ENCODE measurements at regions not wholly inside any gene's neighbourhood (a gene's known extent, or its start where the extent isn't known, plus 50 kb on each side); places are given as distances from the start of the nearest gene placed in this dataset.
"Not testable (repeated sequence)": the region's sequence is repeated elsewhere in the genome, so short reads cannot be mapped to it uniquely, and the experiment has no call there.

- no peak for DNase-seq (ENCODE audit: low read depth in 4 of 4, low spot score in 2 of 4)
These were observed 179.2 kb upstream of the AGTR1 start for GRCh38 chr3:148518520-148518919.

GRCh38 chr3:148525621-148526020, 172.1 kb upstream of the AGTR1 start:
- not testable (repeated sequence) for DNase-seq (ENCODE audit: low read depth in 4 of 4, low spot score in 2 of 4)

GRCh38 chr3:148528024-148528423, 169.7 kb upstream of the AGTR1 start:
- no peak for DNase-seq (ENCODE audit: low read depth in 4 of 4, low spot score in 2 of 4)

DNA sequence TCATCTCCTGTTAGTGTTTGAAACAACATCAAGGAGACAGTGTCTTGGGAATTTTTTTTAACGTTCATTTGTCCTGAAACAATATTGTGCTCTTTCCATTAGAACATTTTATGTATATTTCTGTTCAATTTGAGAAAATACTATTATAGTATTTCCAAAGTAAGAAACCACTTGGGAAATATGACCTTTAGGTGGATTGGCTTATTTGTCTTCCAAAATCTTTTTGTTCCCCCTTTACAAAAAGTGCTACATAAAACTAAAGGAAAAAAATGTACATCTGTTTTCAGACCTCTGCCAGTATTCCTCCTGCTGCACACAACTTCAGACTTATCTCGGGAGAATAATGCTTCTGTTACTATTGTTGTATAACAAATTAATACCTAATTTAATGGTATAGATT, 165.9 kb upstream of the AGTR1 start:
- no peak for DNase-seq (ENCODE audit: low read depth in 4 of 4, low spot score in 2 of 4)

DNA sequence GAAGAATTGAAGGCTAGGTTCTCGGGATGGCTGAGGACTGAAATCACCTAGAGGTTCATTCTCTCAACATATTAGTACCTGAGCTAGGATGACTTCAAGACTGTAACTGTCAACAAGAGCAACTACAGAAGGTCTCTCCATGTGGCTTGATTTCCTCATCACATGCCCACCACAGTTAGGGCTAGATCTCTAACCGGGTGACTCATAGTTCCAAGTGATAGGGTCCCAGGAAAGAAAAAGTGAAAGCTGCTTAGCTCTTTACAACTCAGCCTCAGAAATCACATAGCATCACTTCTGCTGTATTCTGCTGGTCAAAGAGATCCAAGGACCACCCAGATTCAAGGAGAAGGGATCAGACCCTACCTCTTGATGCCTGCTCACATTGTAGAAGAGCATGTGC, 165.4 kb upstream of the AGTR1 start:
- no peak for DNase-seq (ENCODE audit: low read depth in 4 of 4, low spot score in 2 of 4)

DNA sequence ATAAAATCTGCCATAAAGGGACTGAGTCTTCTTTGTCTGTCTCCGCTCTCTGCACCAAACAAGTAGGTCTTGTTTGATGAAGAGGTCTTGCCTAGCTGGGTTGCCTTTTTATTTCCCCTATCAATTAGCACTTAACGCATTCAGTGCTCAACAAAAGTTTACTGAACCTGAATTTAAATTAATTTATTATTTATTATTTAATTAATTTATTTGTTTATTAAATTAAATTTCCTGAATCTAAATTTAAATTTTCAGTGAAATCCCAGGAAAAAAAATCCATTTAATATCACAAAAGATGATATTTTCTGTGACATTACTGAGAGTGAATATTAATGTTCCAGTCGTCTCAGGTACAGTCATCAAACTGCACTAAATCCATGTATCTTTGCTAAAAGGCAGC, 164.9 kb upstream of the AGTR1 start:
- DNase-seq (ENCODE audit: low read depth in 4 of 4, low spot score in 2 of 4), result no peak

DNA sequence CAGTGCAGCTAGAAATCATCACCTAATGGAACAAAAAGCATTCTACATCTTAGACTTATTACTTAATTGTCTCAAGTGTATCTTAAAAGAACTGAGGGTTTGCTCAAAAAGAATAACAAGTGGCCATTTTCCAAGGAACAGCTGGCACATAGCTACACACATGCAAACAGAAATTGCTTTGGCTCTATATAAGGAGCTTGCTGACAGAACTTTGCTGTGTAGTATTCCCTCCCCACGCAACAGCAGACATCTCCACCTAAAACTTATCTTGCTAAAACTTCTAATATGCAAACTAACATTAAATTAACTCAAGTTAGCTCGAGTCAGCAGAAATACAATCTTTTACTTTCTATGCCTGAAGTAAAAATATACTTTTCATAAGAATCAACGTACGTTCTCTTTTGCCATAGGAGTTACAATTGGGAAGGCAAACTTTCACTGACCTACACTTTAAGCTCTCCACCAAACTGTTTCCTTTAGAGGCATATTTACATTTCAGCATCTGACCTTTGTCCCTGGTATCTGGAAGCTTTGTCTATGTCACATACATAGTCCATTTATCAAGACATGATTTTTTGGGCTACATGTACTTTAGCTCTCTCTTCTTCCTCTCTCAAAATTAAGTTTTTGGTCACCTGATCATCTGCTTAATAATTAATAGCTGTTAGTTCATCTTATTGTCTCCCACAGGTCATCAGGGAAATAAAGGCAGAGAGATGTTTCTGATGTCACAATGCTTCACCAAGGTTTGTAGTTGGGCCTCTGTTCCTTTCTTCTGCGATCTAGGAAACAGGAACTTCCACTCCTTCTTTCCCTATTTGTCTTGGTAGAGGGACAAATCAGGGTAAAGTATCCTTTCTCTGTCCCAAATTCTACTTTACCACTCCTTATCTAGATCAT, 163.4 kb upstream of the AGTR1 start:
- no peak for DNase-seq (ENCODE audit: low read depth in 4 of 4, low spot score in 2 of 4)

- DNase-seq (ENCODE audit: low read depth in 4 of 4, low spot score in 2 of 4), result no peak
These were observed 162.7 kb upstream of the AGTR1 start for GRCh38 chr3:148535001-148535400.

GRCh38 chr3:148540266-148540665, 157.4 kb upstream of the AGTR1 start:
- no peak for DNase-seq (ENCODE audit: low read depth in 4 of 4, low spot score in 2 of 4)

DNA sequence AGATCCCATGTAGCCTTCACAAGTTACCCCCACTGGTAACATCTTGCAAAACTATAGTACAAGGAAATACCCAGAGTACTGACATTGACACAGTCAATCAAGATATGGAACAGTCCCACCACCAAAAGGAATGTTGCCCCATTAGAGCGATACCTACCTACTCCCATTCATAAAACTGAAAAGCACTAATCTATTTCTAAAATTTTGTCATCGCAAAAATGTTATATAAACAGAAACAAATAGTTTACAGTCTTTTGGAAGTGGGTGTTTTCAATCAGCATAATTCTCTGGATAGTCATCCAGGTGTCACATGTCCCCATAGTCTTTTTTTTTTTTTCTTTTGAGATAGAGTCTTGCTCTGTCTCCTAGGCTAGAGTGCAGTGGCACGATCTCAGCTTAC, 156.9 kb upstream of the AGTR1 start:
- no peak for DNase-seq (ENCODE audit: low read depth in 4 of 4, low spot score in 2 of 4)

- DNase-seq (ENCODE audit: low read depth in 4 of 4, low spot score in 2 of 4), result no peak
These were observed 150.7 kb upstream of the AGTR1 start for GRCh38 chr3:148546959-148547358.

GRCh38 chr3:148551767-148552260, 145.9 kb upstream of the AGTR1 start:
- no peak for DNase-seq (ENCODE audit: low read depth in 4 of 4, low spot score in 2 of 4)

GRCh38 chr3:148554367-148554766, 143.3 kb upstream of the AGTR1 start:
- no peak for DNase-seq (ENCODE audit: low read depth in 4 of 4, low spot score in 2 of 4)

GRCh38 chr3:148556664-148557063, 141.0 kb upstream of the AGTR1 start:
- DNase-seq (ENCODE audit: low read depth in 4 of 4, low spot score in 2 of 4), result no peak

DNA sequence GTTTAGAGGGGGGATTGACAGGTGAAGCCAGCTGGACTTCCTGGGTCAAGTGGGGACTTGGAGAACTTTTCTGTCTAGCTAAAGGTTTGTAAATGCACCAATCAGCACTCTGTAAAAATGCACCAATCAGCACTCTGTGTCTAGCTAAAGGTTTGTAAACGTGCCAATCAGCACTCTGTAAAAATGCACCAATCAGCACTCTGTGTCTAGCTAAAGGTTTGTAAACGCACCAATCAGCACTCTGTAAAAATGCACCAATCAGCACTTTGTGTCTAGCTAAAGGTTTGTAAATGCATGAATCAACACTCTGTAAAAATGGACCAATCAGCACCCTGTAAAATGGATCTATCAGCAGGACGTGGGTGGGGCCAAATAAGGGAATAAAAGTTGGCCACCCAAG, 120.1 kb upstream of the AGTR1 start:
- not testable (repeated sequence) for DNase-seq (ENCODE audit: low read depth in 4 of 4, low spot score in 2 of 4)

DNA sequence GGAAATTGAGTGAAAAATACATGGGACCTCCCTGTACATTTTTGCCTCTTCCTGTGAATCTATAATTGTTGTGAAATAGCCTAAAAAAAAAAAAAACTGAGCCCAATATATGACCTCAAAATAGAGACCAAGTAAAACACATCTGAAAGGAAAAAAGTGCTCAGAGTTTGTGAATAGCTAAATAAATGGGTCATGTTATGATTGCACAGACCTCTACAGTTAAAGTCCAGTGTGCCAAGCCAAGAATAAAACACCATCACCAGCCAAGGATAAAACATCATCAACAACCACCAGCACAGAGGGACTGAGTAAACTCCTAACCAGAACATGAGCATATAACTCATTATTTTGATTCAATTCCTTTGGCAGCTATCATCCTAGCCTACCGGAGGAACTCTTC, 115.6 kb upstream of the AGTR1 start:
- no peak for DNase-seq (ENCODE audit: low read depth in 4 of 4, low spot score in 2 of 4)

DNA sequence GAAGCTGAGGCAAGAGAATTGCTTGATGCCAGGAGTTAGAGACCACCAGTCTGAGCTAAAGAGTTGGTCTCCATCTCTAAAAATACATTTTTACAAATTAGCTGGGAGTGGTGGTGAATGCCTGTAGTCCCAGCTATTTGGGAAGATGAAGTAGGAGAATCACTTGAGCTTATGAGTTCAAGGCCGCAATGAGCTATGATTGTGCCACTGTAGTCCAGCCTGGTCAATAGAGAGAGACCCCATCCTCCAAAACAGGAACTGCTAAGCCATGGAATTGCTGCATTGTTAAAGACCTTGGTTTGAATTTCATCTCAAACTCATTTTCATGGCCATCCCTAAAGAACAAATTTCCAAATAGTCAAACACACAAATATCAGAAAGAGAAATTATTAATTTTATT, 113.9 kb upstream of the AGTR1 start:
- no peak for DNase-seq (ENCODE audit: low read depth in 4 of 4, low spot score in 2 of 4)

GRCh38 chr3:148584438-148584837, 113.3 kb upstream of the AGTR1 start:
- DNase-seq (ENCODE audit: low read depth in 4 of 4, low spot score in 2 of 4), result no peak

GRCh38 chr3:148585671-148586379, 111.9 kb upstream of the AGTR1 start:
- DNase-seq (ENCODE audit: low read depth in 4 of 4, low spot score in 2 of 4), result no peak

DNA sequence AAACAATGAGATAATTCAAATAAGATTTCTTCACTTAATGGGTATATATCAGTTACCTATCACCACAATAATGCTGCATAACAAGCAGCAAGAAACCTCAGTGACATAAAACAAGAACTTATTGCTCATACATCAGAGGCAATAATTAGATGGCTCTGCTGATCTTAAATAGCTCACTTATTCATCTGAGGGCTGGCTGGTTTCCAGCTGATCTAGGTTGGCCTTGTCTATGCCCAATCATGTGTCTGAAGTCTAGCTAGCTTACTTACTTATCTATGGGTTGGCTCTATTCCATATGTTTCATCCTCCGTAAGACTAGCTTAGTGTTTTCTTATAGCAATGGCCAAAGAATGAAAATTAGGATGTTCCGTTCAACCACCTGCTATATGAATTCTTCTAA, 109.4 kb upstream of the AGTR1 start:
- DNase-seq (ENCODE audit: low read depth in 4 of 4, low spot score in 2 of 4), result no peak

DNA sequence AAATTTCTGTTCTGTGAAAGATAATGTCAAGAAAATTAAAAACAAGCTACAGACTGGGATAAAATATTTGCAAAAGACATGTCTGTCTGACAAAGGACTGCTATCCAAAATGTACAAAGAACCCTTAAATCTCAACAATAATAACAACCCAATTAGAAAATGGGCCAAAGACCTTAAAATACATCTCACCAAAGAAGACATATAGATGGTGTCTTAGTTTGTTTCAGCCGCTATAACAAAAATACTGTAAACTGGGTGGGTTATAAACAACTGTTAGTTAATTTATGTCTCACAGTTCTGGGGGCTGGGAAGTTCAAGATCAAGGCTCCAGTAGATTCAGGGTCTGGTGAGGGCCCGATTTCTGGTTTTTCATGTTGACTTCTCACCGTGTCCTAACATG, 106.2 kb upstream of the AGTR1 start:
- no peak for DNase-seq (ENCODE audit: low read depth in 4 of 4, low spot score in 2 of 4)

DNA sequence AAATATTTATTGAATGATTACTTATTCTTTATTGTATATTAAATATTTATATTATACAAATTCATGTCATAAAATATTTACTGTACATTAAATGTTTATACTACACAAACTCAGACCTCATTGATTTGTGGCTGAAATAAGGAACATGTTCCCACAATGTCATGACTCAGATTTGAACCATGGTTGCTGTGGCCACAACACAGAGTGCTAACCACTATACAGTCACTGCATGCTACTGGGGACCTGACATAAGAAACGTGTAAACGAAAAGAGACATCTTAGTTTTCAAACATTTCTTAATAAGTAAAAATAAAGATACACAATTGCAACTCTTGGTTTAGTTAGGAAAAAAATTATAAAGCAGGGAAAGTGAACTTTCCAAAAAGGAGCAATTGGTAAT, 99.1 kb upstream of the AGTR1 start:
- no peak for DNase-seq (ENCODE audit: low read depth in 4 of 4, low spot score in 2 of 4)

Measured in left renal cortex interstitium (tissue), 4 donors.